GM19324 (cell line): ENCODE measurements at regions not wholly inside any gene's neighbourhood (a gene's known extent, or its start where the extent isn't known, plus 50 kb on each side); places are given as distances from the start of the nearest gene placed in this dataset.

Experiments
- ATAC-seq: cut with Tn5 transposase; IDR thresholded peaks from one replicate; pipeline ENCODE4 v1.9.1; 2021; ENCODE audit warnings: mild to moderate bottlenecking, moderate library complexity; ENCODE audit not compliant: unreplicated experiment, low FRiP score

GRCh38 chr12:41983394-41983793 is 161.3 kb downstream of the GXYLT1 start:
- ATAC-seq = no peak

GRCh38 chr12:41981758-41982157 is 162.9 kb downstream of the GXYLT1 start:
- ATAC-seq = no peak

GRCh38 chr12:41981013-41981412 is 163.7 kb downstream of the GXYLT1 start:
- ATAC-seq = no peak

- no peak for ATAC-seq
These were observed 164.3 kb downstream of the GXYLT1 start for GRCh38 chr12:41980390-41980789.

- ATAC-seq = no peak
These were observed 165.1 kb downstream of the GXYLT1 start for GRCh38 chr12:41979574-41979973.

GRCh38 chr12:41972598-41972997 is 172.1 kb downstream of the GXYLT1 start:
- no peak for ATAC-seq

GRCh38 chr12:41972196-41972595 is 172.5 kb downstream of the GXYLT1 start:
- ATAC-seq = no peak

GRCh38 chr12:41970744-41971143 is 173.9 kb downstream of the GXYLT1 start:
- ATAC-seq = no peak

- no peak for ATAC-seq
These were observed 176.1 kb downstream of the GXYLT1 start for GRCh38 chr12:41968599-41968998.

- no peak for ATAC-seq
These were observed 176.8 kb downstream of the GXYLT1 start for GRCh38 chr12:41967668-41968500.

- ATAC-seq = no peak
These were observed 177.8 kb downstream of the GXYLT1 start for GRCh38 chr12:41966916-41967315.

- no peak for ATAC-seq
These were observed 178.7 kb downstream of the GXYLT1 start for GRCh38 chr12:41966001-41966400.

- no peak for ATAC-seq
These were observed 181.3 kb downstream of the GXYLT1 start for GRCh38 chr12:41963398-41963797.

- ATAC-seq = no peak
These were observed 182.5 kb downstream of the GXYLT1 start for GRCh38 chr12:41962171-41962572.

GRCh38 chr12:41959271-41959670 is 185.4 kb downstream of the GXYLT1 start:
- no peak for ATAC-seq

GRCh38 chr12:41956353-41956752 is 188.3 kb downstream of the GXYLT1 start:
- no peak for ATAC-seq

- peak; percentile 87 for ATAC-seq
These were observed 194.2 kb downstream of the GXYLT1 start for GRCh38 chr12:41950455-41950854.

- no peak for ATAC-seq
These were observed 198.6 kb downstream of the GXYLT1 start for GRCh38 chr12:41946106-41946505.

- ATAC-seq = no peak
These were observed 200.5 kb downstream of the GXYLT1 start for GRCh38 chr12:41944216-41944615.

GRCh38 chr12:41943671-41944070 is 201.0 kb downstream of the GXYLT1 start:
- ATAC-seq = no peak

GRCh38 chr12:41942354-41942753 is 202.3 kb downstream of the GXYLT1 start:
- no peak for ATAC-seq

- ATAC-seq = no peak
These were observed 203.6 kb downstream of the GXYLT1 start for GRCh38 chr12:41941079-41941478.
